A673 (cell line): ENCODE measurements at regions not wholly inside any gene's neighbourhood (a gene's known extent, or its start where the extent isn't known, plus 50 kb on each side); places are given as distances from the start of the nearest gene placed in this dataset.

ENCODE experiments used
- EZH2 ChIP-seq: fragments of 200-600 bp; sonication (generic); IDR thresholded peaks from 2 replicates; pipeline ENCODE4 v1.6.1; 2017; ENCODE audit warnings: borderline replicate concordance, low read depth, mild to moderate bottlenecking, mixed read lengths, antibody characterized with exemption, low read length; ENCODE audit not compliant: poor library complexity, severe bottlenecking
- TF ChIP-seq, protein P1 (sequence below): fragments of 300-800, 200-600 bp; sonication (generic); conservative IDR thresholded peaks from 2 replicates; pipeline ENCODE4 v1.5.1; 2017; ENCODE audit warnings: low read depth, mild to moderate bottlenecking, antibody characterized with exemption, low read length, moderate library complexity, mixed read lengths

GRCh38 chr15:35605764-35606449 is 59.9 kb upstream of the DPH6 start:
- TF ChIP-seq, protein P1, sequence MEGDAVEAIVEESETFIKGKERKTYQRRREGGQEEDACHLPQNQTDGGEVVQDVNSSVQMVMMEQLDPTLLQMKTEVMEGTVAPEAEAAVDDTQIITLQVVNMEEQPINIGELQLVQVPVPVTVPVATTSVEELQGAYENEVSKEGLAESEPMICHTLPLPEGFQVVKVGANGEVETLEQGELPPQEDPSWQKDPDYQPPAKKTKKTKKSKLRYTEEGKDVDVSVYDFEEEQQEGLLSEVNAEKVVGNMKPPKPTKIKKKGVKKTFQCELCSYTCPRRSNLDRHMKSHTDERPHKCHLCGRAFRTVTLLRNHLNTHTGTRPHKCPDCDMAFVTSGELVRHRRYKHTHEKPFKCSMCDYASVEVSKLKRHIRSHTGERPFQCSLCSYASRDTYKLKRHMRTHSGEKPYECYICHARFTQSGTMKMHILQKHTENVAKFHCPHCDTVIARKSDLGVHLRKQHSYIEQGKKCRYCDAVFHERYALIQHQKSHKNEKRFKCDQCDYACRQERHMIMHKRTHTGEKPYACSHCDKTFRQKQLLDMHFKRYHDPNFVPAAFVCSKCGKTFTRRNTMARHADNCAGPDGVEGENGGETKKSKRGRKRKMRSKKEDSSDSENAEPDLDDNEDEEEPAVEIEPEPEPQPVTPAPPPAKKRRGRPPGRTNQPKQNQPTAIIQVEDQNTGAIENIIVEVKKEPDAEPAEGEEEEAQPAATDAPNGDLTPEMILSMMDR, result no peak
- TF ChIP-seq EZH2, result no peak
